ENCODE measurements at regions not wholly inside any gene's neighbourhood (a gene's known extent, or its start where the extent isn't known, plus 50 kb on each side); places are given as distances from the start of the nearest gene placed in this dataset.

GRCh38 chr2:52880872-52881271 lies 886.7 kb upstream of the CHAC2 start:
- no peak overlapping the region for H3K27ac Mint-ChIP-seq
- H3K27me3 Mint-ChIP-seq = no peaks in the 10 kb centered on the region
- H3K4me3 Mint-ChIP-seq = no peak overlapping the region
- H3K36me3 Mint-ChIP-seq = no peaks in the 10 kb centered on the region
- no peak for DNase-seq
- no peaks in the 10 kb centered on the region for H3K4me1 Mint-ChIP-seq
- no peaks in the 10 kb centered on the region for H3K9me3 Mint-ChIP-seq

- no peak overlapping the region for H3K4me3 Mint-ChIP-seq
- H3K36me3 Mint-ChIP-seq = no peaks in the 10 kb centered on the region
- DNase-seq = no peak
- H3K4me1 Mint-ChIP-seq = no peaks in the 10 kb centered on the region
- H3K27me3 Mint-ChIP-seq = no peaks in the 10 kb centered on the region
- H3K27ac Mint-ChIP-seq = no peak overlapping the region
- peaks cover 2% of the 10 kb centered on the region for H3K9me3 Mint-ChIP-seq
Observed at GRCh38 chr2:52879561-52879960, 888.0 kb upstream of the CHAC2 start.

DNA sequence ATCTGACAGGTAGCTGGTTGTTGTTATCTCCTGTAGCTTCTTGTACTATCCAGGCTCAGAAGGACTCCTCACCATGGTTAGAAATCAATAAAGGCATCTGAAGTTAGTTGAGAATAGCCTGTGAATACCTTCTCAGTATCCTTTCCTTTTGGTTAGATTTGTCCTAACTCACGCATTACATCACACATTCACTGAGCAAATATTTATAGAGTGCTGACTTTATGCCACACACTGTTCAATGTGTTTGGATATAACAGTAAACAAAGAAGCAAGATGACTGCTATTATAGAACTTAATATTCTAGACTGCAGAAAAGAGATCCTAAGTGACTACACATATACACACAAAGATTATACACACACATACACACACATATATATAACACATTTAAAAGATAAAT lies 889.9 kb upstream of the CHAC2 start:
- no peaks in the 10 kb centered on the region for H3K27me3 Mint-ChIP-seq
- no peaks in the 10 kb centered on the region for H3K4me1 Mint-ChIP-seq
- H3K4me3 Mint-ChIP-seq = no peak overlapping the region
- DNase-seq = no peak
- no peaks in the 10 kb centered on the region for H3K36me3 Mint-ChIP-seq
- no peak overlapping the region for H3K27ac Mint-ChIP-seq
- peaks cover 2% of the 10 kb centered on the region for H3K9me3 Mint-ChIP-seq

GRCh38 chr2:52874466-52875106 lies 893.0 kb upstream of the CHAC2 start:
- no peak overlapping the region for H3K4me3 Mint-ChIP-seq

DNA sequence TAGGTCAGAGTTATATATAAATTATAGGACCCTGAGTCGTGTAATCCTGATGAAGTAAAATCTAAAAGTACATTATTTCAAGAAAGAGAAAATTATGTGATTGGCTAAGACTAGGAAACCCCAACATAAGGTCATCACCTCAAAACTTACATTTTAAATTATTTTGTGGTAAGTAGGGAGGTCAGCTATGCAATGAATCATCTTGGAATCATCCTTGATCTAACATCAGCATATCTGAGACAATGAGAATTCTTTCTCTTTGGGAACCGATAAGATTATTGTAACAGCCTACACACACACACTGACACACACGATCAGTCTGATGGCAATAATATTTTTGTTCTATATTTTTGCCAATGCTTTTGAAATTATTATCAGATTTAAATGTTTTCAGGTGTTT lies 904.8 kb upstream of the CHAC2 start:
- Mint-ChIP-seq H3K9me3 (no peaks in the 10 kb centered on the region), H3K27ac (no peak overlapping the region), H3K4me1 (no peaks in the 10 kb centered on the region), H3K27me3 (no peaks in the 10 kb centered on the region), H3K4me3 (no peak overlapping the region), H3K36me3 (no peaks in the 10 kb centered on the region)
- no peak for DNase-seq

More at GRCh38 chr2:52874466-52875106, 893.0 kb upstream of the CHAC2 start:
- Mint-ChIP-seq H3K9me3 (peaks cover 2% of the 10 kb centered on the region), H3K36me3 (no peaks in the 10 kb centered on the region), H3K27ac (no peak overlapping the region), H3K4me1 (no peaks in the 10 kb centered on the region), H3K27me3 (no peaks in the 10 kb centered on the region)
- DNase-seq = no peak

- no peak for DNase-seq
- Mint-ChIP-seq H3K4me1 (no peaks in the 10 kb centered on the region), H3K27ac (no peak overlapping the region), H3K9me3 (no peaks in the 10 kb centered on the region), H3K27me3 (no peaks in the 10 kb centered on the region), H3K36me3 (no peaks in the 10 kb centered on the region), H3K4me3 (no peak overlapping the region)
Observed at GRCh38 chr2:52861596-52861995, 906.0 kb upstream of the CHAC2 start.

DNA sequence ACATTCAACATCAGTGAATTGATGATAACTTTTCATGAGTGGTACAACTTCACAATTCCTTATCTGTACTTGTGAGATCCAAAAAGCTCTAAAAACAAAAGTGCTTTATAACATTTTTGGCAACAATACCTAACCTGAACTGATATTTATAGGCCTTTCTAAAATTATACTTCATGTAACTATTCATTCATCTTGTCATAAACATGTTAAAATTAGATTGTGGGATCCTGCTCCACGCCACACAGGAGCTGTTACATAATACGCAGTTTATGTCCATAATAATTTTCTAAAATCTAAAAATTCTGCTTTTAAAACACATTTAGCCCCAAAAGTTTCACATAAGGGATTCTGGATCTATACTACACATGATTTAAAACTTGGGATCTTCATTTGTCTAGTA lies 908.5 kb upstream of the CHAC2 start:
- H3K4me3 Mint-ChIP-seq = no peak overlapping the region
- no peaks in the 10 kb centered on the region for H3K36me3 Mint-ChIP-seq
- no peak for DNase-seq
- H3K9me3 Mint-ChIP-seq = no peaks in the 10 kb centered on the region
- no peaks in the 10 kb centered on the region for H3K27me3 Mint-ChIP-seq
- no peaks in the 10 kb centered on the region for H3K4me1 Mint-ChIP-seq
- H3K27ac Mint-ChIP-seq = no peak overlapping the region

GRCh38 chr2:52857722-52858121 lies 909.9 kb upstream of the CHAC2 start:
- Mint-ChIP-seq H3K36me3 (no peaks in the 10 kb centered on the region), H3K27ac (no peak overlapping the region), H3K9me3 (peaks cover 2% of the 10 kb centered on the region), H3K27me3 (no peaks in the 10 kb centered on the region), H3K4me1 (no peaks in the 10 kb centered on the region), H3K4me3 (no peak overlapping the region)
- DNase-seq = no peak

DNA sequence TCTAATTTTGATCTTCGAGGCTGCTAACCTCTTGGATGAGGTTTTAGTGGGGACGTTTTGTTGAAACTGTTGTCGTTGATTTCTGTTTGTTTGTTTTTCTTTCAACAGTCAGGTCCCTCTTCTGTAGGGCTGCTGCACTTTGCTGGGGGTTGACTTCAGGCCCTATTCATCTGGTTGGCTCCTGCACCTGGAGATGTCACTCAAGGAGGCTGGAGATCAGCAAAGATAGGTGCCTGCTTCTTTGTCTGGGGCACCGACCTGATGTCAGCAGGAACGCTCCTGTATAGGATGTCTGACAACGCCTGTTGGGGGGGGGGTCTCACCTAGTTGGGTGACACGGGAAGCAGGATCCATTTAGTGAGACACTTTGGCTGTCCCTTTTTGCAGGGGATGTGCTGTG lies 915.6 kb upstream of the CHAC2 start:
- Mint-ChIP-seq H3K4me3 (no peak overlapping the region), H3K36me3 (peaks cover 2% of the 10 kb centered on the region), H3K9me3 (peaks cover 21% of the 10 kb centered on the region), H3K27ac (no peak overlapping the region), H3K27me3 (no peaks in the 10 kb centered on the region), H3K4me1 (no peaks in the 10 kb centered on the region)
- no peak for DNase-seq

DNA sequence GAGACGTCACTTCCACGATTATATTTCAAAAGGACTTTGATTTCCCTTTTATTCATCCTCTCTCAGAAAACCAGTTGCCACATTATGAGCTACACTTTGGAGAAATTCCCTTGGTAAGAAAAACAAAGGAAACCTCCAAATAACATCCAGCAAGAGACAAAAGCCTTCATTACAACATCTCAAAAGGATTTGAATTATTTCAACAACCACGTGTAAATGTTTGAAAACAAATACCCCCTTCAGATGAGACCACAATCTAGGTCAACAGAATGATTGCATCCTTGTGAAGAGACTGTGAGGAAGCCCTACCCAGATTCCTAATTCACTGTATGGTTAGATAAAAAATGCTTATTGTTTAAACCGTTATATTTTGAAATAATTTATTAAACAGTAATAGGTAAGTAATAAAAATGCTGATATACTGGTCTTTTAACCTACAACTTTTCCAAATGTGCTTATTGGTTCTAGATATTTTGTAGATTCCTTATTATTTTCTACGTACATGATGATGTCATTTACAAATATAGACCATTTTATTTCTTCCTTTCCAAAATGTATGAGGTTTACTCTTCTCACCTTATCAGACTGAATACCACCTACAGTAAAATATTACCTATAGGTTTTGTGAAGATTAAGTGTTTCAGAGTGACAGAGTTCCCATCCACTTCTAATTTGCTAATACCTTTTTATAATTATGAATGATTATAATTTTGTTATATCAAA lies 922.7 kb upstream of the CHAC2 start:
- H3K27ac Mint-ChIP-seq = no peak overlapping the region
- no peak overlapping the region for H3K4me3 Mint-ChIP-seq
- H3K27me3 Mint-ChIP-seq = no peaks in the 10 kb centered on the region
- no peaks in the 10 kb centered on the region for H3K4me1 Mint-ChIP-seq
- no peaks in the 10 kb centered on the region for H3K36me3 Mint-ChIP-seq
- H3K9me3 Mint-ChIP-seq = peaks cover 6% of the 10 kb centered on the region
- DNase-seq = no peak

DNA sequence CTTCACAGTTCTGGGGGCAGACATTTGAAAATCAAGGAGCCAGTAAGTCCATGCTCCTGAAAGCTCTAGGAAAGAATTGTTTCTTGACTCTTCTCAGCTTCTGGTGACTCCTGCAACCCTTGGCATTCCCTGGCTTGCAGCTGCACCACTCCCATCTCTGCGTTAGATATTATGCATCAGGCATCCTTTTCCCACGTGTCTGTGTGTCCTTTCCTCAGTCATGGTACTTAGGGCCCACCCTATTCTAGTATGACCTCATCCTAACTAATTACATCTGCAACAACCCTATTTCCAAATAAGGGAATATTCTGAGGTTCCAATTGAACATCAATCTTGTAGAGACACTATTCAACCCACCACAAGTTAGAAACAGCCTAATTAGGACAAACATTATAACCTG lies 931.7 kb upstream of the CHAC2 start:
- Mint-ChIP-seq H3K27me3 (no peaks in the 10 kb centered on the region), H3K9me3 (peaks cover 1% of the 10 kb centered on the region), H3K4me1 (no peaks in the 10 kb centered on the region), H3K36me3 (no peaks in the 10 kb centered on the region), H3K4me3 (no peak overlapping the region), H3K27ac (no peak overlapping the region)
- DNase-seq = no peak

DNA sequence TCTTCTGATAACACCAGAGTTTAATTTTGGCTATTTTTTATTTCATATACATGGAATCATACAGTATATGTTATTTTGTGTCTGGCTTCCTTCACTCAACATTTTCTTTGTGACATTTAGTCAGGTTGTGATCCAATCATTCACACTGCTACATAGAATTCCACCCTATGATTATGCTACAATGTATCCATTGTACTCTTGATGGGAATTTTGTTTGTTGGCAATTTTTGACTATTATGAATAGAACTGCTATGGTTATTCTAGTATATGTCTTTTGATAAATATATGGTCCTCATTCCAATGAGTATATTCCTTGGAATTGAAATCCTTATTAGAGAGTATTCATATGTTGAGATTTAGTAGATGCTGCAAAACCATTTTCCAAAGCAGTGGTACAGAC lies 936.4 kb upstream of the CHAC2 start:
- Mint-ChIP-seq H3K27me3 (no peaks in the 10 kb centered on the region), H3K4me1 (no peaks in the 10 kb centered on the region), H3K27ac (no peak overlapping the region), H3K36me3 (no peaks in the 10 kb centered on the region), H3K9me3 (peaks cover 1% of the 10 kb centered on the region), H3K4me3 (no peak overlapping the region)
- DNase-seq = no peak

DNA sequence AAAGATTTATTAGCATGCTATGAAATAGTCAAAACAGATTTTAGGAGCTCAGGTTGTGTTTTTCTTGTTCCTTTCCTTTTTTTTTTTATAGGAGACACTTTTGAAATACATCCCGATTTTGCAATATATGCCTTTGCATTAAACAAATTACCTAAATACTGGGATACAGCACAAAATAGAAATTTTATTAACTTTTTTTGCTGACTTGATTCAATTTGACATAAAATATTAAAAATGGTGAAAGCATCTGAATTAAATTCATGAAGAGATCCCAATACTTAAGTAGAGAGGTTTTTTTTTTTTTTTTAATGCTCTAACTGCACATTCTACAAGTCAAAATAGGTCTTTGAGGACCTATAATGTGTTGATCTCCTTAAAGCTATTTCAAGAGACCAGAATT lies 939.5 kb upstream of the CHAC2 start:
- Mint-ChIP-seq H3K36me3 (no peaks in the 10 kb centered on the region), H3K4me3 (no peak overlapping the region), H3K27me3 (no peaks in the 10 kb centered on the region), H3K9me3 (no peaks in the 10 kb centered on the region), H3K27ac (no peak overlapping the region), H3K4me1 (no peaks in the 10 kb centered on the region)
- no peak for DNase-seq

DNA sequence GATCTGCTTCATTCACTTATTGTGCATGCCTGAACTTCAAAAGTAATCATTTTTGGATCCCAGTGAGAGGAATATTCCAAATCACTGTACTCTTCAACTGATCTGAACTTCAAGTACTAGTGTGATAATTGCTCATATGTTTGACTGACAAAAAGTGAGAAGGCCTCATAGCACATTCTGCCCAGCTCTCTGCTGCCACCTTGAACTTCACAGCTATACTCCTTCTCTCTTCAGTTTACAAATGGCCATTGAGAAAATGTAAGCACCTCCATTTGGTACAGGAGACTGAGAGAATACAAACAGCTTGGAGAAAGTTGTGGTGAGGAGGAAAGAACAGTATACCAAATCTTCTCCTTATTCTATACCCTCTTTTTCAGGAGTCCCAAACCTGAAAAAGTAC lies 946.0 kb upstream of the CHAC2 start:
- no peaks in the 10 kb centered on the region for H3K9me3 Mint-ChIP-seq
- H3K27ac Mint-ChIP-seq = no peak overlapping the region
- no peaks in the 10 kb centered on the region for H3K27me3 Mint-ChIP-seq
- no peak overlapping the region for H3K4me3 Mint-ChIP-seq
- H3K36me3 Mint-ChIP-seq = no peaks in the 10 kb centered on the region
- no peaks in the 10 kb centered on the region for H3K4me1 Mint-ChIP-seq
- DNase-seq = no peak

- Mint-ChIP-seq H3K4me3 (no peak overlapping the region), H3K27me3 (no peaks in the 10 kb centered on the region), H3K36me3 (no peaks in the 10 kb centered on the region), H3K27ac (no peak overlapping the region), H3K4me1 (no peaks in the 10 kb centered on the region), H3K9me3 (no peaks in the 10 kb centered on the region)
- DNase-seq = no peak
Observed at GRCh38 chr2:52818958-52819357, 948.6 kb upstream of the CHAC2 start.

- Mint-ChIP-seq H3K27ac (no peak overlapping the region), H3K9me3 (no peaks in the 10 kb centered on the region), H3K4me3 (no peak overlapping the region), H3K4me1 (no peaks in the 10 kb centered on the region), H3K27me3 (no peaks in the 10 kb centered on the region), H3K36me3 (no peaks in the 10 kb centered on the region)
- no peak for DNase-seq
Observed at GRCh38 chr2:52810460-52810859, 957.1 kb upstream of the CHAC2 start.

Measured in activated naive CD8-positive, alpha-beta T cell treated with anti-CD3 and anti-CD28 coated beads for 36 hours (primary cell).